ENCODE measurements at regions not wholly inside any gene's neighbourhood (a gene's known extent, or its start where the extent isn't known, plus 50 kb on each side); places are given as distances from the start of the nearest gene placed in this dataset.

DNA sequence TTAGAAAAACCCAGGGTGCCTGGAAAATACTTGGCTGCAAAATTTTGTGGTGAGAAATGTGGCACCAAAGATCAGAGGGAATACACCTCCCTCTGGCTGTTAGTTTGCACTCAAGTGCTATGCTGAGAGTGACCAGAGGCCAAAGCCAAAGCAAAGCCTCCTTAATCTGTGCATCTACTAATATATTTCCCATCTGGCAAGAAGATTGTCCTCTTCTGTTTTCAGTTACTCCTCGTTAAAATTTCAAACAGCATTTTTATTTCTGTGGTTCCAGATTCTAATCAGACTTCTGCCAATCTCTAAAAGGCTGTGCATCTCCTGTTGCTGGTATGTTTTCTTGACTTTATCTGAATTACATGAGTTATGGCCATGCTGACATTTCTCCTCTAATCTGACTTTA lies 327.4 kb downstream of the TBX15 start:
- TF ChIP-seq CTCF (IDR thresholded peaks at IDR 0.05) (no peak), POLR2AphosphoS5 (IDR thresholded peaks at IDR 0.05) (no peak)

Data from sigmoid colon (tissue), 4 donors.